Natural killer cell (primary cell): ENCODE measurements at regions not wholly inside any gene's neighbourhood (a gene's known extent, or its start where the extent isn't known, plus 50 kb on each side); places are given as distances from the start of the nearest gene placed in this dataset.

Experiments
- ATAC-seq, 3 donors: fragments of 150-1000 bp in 2 of 3; fragments of 200-7000 bp in 1 of 3; cut with Tn5 transposase; 1 replicate in 1 of 3; 2 replicates in 2 of 3; pipeline ENCODE4 v1.10.0; 2021; ENCODE audit warnings: mild to moderate bottlenecking in 2 of 3, moderate library complexity in 2 of 3
- DNase-seq, 2 donors: peaks; one replicate each; pipeline versions ENCODE4 v3.0.0 to v3.0.0-alpha.2; 2013 to 2021; ENCODE audit warnings: mixed read lengths in 1 of 2
- H3K27ac ChIP-seq: one replicate; pipeline ENCODE4 v1.5.1; 2013; ENCODE audit warnings: mild to moderate bottlenecking, low read length
- H3K27me3 ChIP-seq: one replicate; pipeline ENCODE4 v1.6.1; 2013; ENCODE audit warnings: low read length; ENCODE audit not compliant: control insufficient read depth, insufficient read depth
- H3K36me3 ChIP-seq: one replicate; pipeline ENCODE4 v1.6.1; 2013; ENCODE audit warnings: low read length; ENCODE audit not compliant: control insufficient read depth, insufficient read depth
- H3K4me1 ChIP-seq: one replicate; pipeline ENCODE4 v1.6.1; 2013; ENCODE audit warnings: low read length; ENCODE audit not compliant: control insufficient read depth, insufficient read depth
- H3K4me3 ChIP-seq: one replicate; pipeline ENCODE4 v1.5.1; 2013; ENCODE audit warnings: low read length
- H3K9me3 ChIP-seq: one replicate; pipeline ENCODE4 v1.6.1; 2013; ENCODE audit warnings: low read length; ENCODE audit not compliant: control insufficient read depth, insufficient read depth
- H3K27ac Mint-ChIP-seq, 2 donors: one replicate each; pipeline ENCODE4 v1.8.0; 2022; ENCODE audit warnings: mild to moderate bottlenecking in 2 of 2, mixed read lengths in 2 of 2, moderate library complexity in 1 of 2
- H3K27me3 Mint-ChIP-seq, 2 donors: one replicate each; pipeline ENCODE4 v1.8.0; 2022; ENCODE audit warnings: low read depth in 2 of 2, mixed read lengths in 2 of 2
- H3K36me3 Mint-ChIP-seq: one replicate; pipeline ENCODE4 v1.8.0; 2022; ENCODE audit warnings: mixed read lengths
- H3K4me1 Mint-ChIP-seq, 2 donors: one replicate each; pipeline ENCODE4 v1.8.0; 2022; ENCODE audit warnings: mixed read lengths in 2 of 2
- H3K4me3 Mint-ChIP-seq: one replicate; pipeline ENCODE4 v1.8.0; 2022; ENCODE audit warnings: mild to moderate bottlenecking, moderate library complexity, mixed read lengths
- H3K9me3 Mint-ChIP-seq, 2 donors: one replicate each; pipeline ENCODE4 v1.8.0; 2022; ENCODE audit warnings: mixed read lengths in 2 of 2
- CTCF ChIP-seq: fragments of 200-600 bp; IDR thresholded peaks from one replicate; pipeline ENCODE4 v1.8.0; 2022; ENCODE audit warnings: antibody characterized with exemption
- WGBS: methylation state at CpG from one replicate; pipeline ENCODE4 v1.1.7; 2013; ENCODE audit warnings: missing lambda C conversion rate; ENCODE audit not compliant: insufficient coverage; 5-methylcytosine and 5-hydroxymethylcytosine counted together
- intact Hi-C: fragments of 100-400 bp; cut with micrococcal nuclease; formaldehyde crosslinking; loops from one replicate; pipeline ENCODE4 v1.14.2; 2022

GRCh38 chr10:121340271-121340831, 257.9 kb downstream of the FGFR2 start:
- H3K4me3 ChIP-seq = no peak overlapping the region
- H3K4me3 Mint-ChIP-seq = no peak overlapping the region
- H3K27me3 ChIP-seq = no peaks in the 10 kb centered on the region
- no peak overlapping the region for H3K27ac Mint-ChIP-seq
- H3K36me3 ChIP-seq = no peaks in the 10 kb centered on the region
- no peaks in the 10 kb centered on the region for H3K27me3 Mint-ChIP-seq
- H3K27ac ChIP-seq = no peak overlapping the region
- no peaks in the 10 kb centered on the region for H3K4me1 ChIP-seq
- intact Hi-C loops = no loop called here
- no peak for TF ChIP-seq CTCF
- peaks cover 2 to 5% of the 10 kb centered on the region in 2 donors for H3K9me3 Mint-ChIP-seq
- WGBS = 51% methylated on average over 7 of the region's 7 CpGs
- H3K36me3 Mint-ChIP-seq = no peaks in the 10 kb centered on the region
- no peak for DNase-seq
- H3K9me3 ChIP-seq = no peaks in the 10 kb centered on the region
- no peak for ATAC-seq
- H3K4me1 Mint-ChIP-seq = no peaks in the 10 kb centered on the region

GRCh38 chr10:121351540-121351939, 246.7 kb downstream of the FGFR2 start:
- ATAC-seq (no peak), DNase-seq (no peak)
- H3K36me3 ChIP-seq = no peaks in the 10 kb centered on the region
- Mint-ChIP-seq H3K27me3 (no peaks in the 10 kb centered on the region), H3K27ac (no peak overlapping the region), H3K4me3 (no peak overlapping the region), H3K4me1 (no peaks in the 10 kb centered on the region), H3K9me3 (peaks cover 0 to 2% of the 10 kb centered on the region in 2 donors), H3K36me3 (no peaks in the 10 kb centered on the region)
- H3K27me3 ChIP-seq = no peaks in the 10 kb centered on the region
- H3K4me1 ChIP-seq = no peaks in the 10 kb centered on the region
- H3K27ac ChIP-seq = no peak overlapping the region
- WGBS = 94% methylated on average over 5 of the region's 5 CpGs
- H3K9me3 ChIP-seq = no peaks in the 10 kb centered on the region
- TF ChIP-seq CTCF = no peak
- intact Hi-C loops = no loop called here
- H3K4me3 ChIP-seq = no peak overlapping the region

- ATAC-seq (no peak), DNase-seq (no peak)
- Histone ChIP-seq H3K27ac (no peak overlapping the region), H3K4me3 (no peak overlapping the region), H3K27me3 (no peaks in the 10 kb centered on the region), H3K9me3 (no peaks in the 10 kb centered on the region), H3K36me3 (no peaks in the 10 kb centered on the region), H3K4me1 (no peaks in the 10 kb centered on the region)
- intact Hi-C loops = no loop called here
- no peak overlapping the region for H3K27ac Mint-ChIP-seq
- TF ChIP-seq CTCF = no peak
- H3K4me1 Mint-ChIP-seq = no peaks in the 10 kb centered on the region
- no peaks in the 10 kb centered on the region for H3K36me3 Mint-ChIP-seq
- no peaks in the 10 kb centered on the region for H3K27me3 Mint-ChIP-seq
- 84% methylated on average over 6 of the region's 7 CpGs for WGBS
- H3K9me3 Mint-ChIP-seq = peaks cover 0 to 2% of the 10 kb centered on the region in 2 donors
- H3K4me3 Mint-ChIP-seq = no peak overlapping the region
These were observed 245.9 kb downstream of the FGFR2 start for GRCh38 chr10:121352231-121352855.

- Histone ChIP-seq H3K36me3 (no peaks in the 10 kb centered on the region), H3K4me3 (no peak overlapping the region), H3K27me3 (no peaks in the 10 kb centered on the region), H3K9me3 (no peaks in the 10 kb centered on the region), H3K4me1 (no peaks in the 10 kb centered on the region), H3K27ac (no peak overlapping the region)
- intact Hi-C loops = no loop called here
- Mint-ChIP-seq H3K9me3 (peaks cover 0 to 4% of the 10 kb centered on the region in 2 donors), H3K4me3 (no peak overlapping the region), H3K4me1 (no peaks in the 10 kb centered on the region), H3K27me3 (no peaks in the 10 kb centered on the region), H3K36me3 (no peaks in the 10 kb centered on the region), H3K27ac (no peak overlapping the region)
- no peak for TF ChIP-seq CTCF
- DNase-seq (no peak), ATAC-seq (no peak)
- 82% methylated on average over 6 of the region's 6 CpGs for WGBS
These were observed 243.1 kb downstream of the FGFR2 start for GRCh38 chr10:121355161-121355560.
